Gastroesophageal sphincter (tissue), 4 donors: ENCODE measurements at regions not wholly inside any gene's neighbourhood (a gene's known extent, or its start where the extent isn't known, plus 50 kb on each side); places are given as distances from the start of the nearest gene placed in this dataset.

Source experiments
- ATAC-seq: fragments of 150-250 bp; one replicate; pipeline ENCODE4 v1.9.1; 2016; ENCODE audit warnings: mild to moderate bottlenecking, moderate library complexity
- H3K27ac ChIP-seq, 4 donors: fragments of 200-600 bp; sonication (generic) in 3 of 4; 1 replicate in 3 of 4; 2 replicates in 1 of 4; pipeline ENCODE4 v1.5.1; 2016 to 2019
- H3K27me3 ChIP-seq: fragments of 200-600 bp; sonication (generic); one replicate; pipeline ENCODE4 v1.5.1; 2019
- H3K36me3 ChIP-seq, 2 donors: fragments of 200-600 bp; sonication (generic); one replicate each; pipeline ENCODE4 v1.5.1; 2019; ENCODE audit warnings: control low read depth in 1 of 2
- H3K4me1 ChIP-seq, 3 donors: fragments of 200-600 bp; sonication (generic); 1 replicate in 2 of 3; 2 replicates in 1 of 3; pipeline ENCODE4 v1.5.1; 2016 to 2019; ENCODE audit warnings: control low read depth in 2 of 3
- H3K4me3 ChIP-seq, 2 donors: fragments of 200-600 bp; sonication (generic); one replicate each; pipeline ENCODE4 v1.5.1; 2019; ENCODE audit warnings: mild to moderate bottlenecking in 1 of 2, moderate library complexity in 1 of 2
- H3K9me3 ChIP-seq, 3 donors: fragments of 200-600 bp; sonication (generic); one replicate each; pipeline ENCODE4 v1.5.1; 2017 to 2019; ENCODE audit warnings: control low read depth in 2 of 3
- EP300 ChIP-seq: sonication (generic); formaldehyde crosslinking; IDR thresholded peaks from one replicate; pipeline ENCODE4 v1.6.1; 2017; ENCODE audit warnings: antibody characterized with exemption, mild to moderate bottlenecking
- POLR2A ChIP-seq, 2 donors: fragments of 450-650 bp; IDR thresholded peaks; one replicate each; pipeline ENCODE4 v1.6.1; 2017; ENCODE audit warnings: antibody characterized with exemption in 2 of 2, mild to moderate bottlenecking in 2 of 2, moderate library complexity in 1 of 2
- POLR2AphosphoS5 ChIP-seq: sonication (generic); formaldehyde crosslinking; IDR thresholded peaks from one replicate; pipeline ENCODE4 v1.6.1; 2017; ENCODE audit warnings: antibody characterized with exemption
- WGBS, 2 donors: methylation state at CpG; one replicate each; pipeline ENCODE4 v1.1.5; 2018; ENCODE audit warnings: low coverage in 1 of 2; 5-methylcytosine and 5-hydroxymethylcytosine counted together
- TF ChIP-seq, protein P1 (sequence below), 4 experiments: fragments of 200-600 bp in 2 of 4; fragments of 450-650 bp in 2 of 4; sonication (generic) in 1 of 4; IDR thresholded peaks; one replicate each; pipeline ENCODE4 v1.5.1; 2017 to 2019; ENCODE audit warnings: antibody characterized with exemption in 4 of 4, mild to moderate bottlenecking in 2 of 4, moderate library complexity in 2 of 4

DNA sequence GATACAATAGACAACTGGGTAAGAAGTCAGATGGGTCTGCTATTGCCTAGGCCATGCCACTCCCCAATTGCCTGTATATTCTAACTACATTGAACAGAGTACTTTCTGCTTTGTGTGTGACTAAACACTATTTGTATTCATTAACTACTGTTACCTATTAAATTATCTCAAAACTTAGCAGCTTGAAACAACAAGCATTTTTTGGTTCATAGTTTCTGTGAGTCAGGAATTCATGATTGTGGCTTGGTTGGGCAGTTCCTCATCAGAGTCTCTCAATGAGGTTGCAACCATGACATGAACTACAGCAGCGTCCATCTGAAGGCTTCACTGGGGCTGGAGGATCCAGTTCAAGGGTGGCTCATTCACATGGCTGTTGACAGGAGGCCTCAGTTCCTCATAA, 205.7 kb downstream of the EN1 start:
- H3K4me3 ChIP-seq = no peak overlapping the region
- 71% methylated on average over 1 of the region's 1 CpG; no CpG with 5 or more reads in 1 of the 2 donors for WGBS, 2 donors
- no peak for TF ChIP-seq POLR2A (IDR thresholded peaks at IDR 0.05)
- TF ChIP-seq EP300 = no peak
- TF ChIP-seq, protein P1, sequence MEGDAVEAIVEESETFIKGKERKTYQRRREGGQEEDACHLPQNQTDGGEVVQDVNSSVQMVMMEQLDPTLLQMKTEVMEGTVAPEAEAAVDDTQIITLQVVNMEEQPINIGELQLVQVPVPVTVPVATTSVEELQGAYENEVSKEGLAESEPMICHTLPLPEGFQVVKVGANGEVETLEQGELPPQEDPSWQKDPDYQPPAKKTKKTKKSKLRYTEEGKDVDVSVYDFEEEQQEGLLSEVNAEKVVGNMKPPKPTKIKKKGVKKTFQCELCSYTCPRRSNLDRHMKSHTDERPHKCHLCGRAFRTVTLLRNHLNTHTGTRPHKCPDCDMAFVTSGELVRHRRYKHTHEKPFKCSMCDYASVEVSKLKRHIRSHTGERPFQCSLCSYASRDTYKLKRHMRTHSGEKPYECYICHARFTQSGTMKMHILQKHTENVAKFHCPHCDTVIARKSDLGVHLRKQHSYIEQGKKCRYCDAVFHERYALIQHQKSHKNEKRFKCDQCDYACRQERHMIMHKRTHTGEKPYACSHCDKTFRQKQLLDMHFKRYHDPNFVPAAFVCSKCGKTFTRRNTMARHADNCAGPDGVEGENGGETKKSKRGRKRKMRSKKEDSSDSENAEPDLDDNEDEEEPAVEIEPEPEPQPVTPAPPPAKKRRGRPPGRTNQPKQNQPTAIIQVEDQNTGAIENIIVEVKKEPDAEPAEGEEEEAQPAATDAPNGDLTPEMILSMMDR (IDR thresholded peaks at IDR 0.05) = no peak
- no peak for TF ChIP-seq POLR2AphosphoS5

DNA sequence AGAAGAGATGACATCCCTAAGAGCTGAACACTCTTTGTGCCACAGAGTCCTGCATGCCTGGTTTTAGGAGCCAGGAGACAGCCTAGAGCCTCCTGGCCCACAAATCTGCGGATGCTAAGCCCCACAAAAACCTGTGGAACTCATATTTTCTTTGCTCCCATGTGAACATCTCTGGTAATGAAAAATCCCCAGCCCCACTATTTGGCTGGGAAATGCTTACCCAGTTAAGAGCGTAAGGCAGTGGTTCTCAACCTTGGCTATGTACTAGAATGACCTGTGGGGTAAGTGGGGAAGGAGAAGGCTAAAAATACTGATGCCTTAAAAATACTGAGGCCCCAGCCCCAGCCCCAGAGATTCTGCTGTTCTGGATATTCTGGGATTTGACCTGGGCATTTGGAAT, 208.1 kb downstream of the EN1 start:
- Histone ChIP-seq H3K9me3 (peaks cover 0 to 9% (median 0%) of the 10 kb centered on the region in 3 donors), H3K36me3 (no peaks in the 10 kb centered on the region), H3K4me1 (no peaks in the 10 kb centered on the region), H3K27me3 (peaks cover 14% of the 10 kb centered on the region), H3K27ac (no peak overlapping the region), H3K4me3 (no peak overlapping the region)
- no peak for ATAC-seq
- TF ChIP-seq, protein P1 (IDR thresholded peaks at IDR 0.05) = no peak
- no peak for TF ChIP-seq POLR2AphosphoS5
- WGBS, 2 donors = 40 to 49% methylated on average over 1 to 2 of the region's 2 CpGs

More for the DNA sequence above, 205.7 kb downstream of the EN1 start:
- Histone ChIP-seq H3K27me3 (peaks cover 13% of the 10 kb centered on the region), H3K36me3 (no peaks in the 10 kb centered on the region), H3K9me3 (peaks cover 0 to 9% (median 0%) of the 10 kb centered on the region in 3 donors), H3K4me1 (no peaks in the 10 kb centered on the region), H3K27ac (no peak overlapping the region)
- no peak for ATAC-seq

DNA sequence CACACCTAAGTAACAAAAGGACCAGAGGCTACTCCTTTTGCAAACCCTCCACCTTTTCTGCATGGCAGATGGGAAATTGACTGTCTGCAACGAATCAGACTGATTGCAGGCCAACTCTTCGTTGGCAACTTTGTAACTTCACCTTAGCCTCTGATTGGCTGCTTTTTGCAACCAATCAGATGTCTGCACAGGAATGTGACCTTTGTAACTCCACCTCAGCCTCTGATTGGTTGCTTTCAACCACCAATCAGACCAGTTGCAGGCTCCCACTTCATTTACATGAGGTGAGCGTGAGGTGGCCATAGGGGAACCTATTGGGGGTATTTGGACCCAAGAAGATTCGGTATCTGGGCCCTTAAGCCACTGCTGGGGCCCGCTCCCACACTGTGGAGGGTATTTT, 209.0 kb downstream of the EN1 start:
- H3K4me3 ChIP-seq = no peak overlapping the region

DNA sequence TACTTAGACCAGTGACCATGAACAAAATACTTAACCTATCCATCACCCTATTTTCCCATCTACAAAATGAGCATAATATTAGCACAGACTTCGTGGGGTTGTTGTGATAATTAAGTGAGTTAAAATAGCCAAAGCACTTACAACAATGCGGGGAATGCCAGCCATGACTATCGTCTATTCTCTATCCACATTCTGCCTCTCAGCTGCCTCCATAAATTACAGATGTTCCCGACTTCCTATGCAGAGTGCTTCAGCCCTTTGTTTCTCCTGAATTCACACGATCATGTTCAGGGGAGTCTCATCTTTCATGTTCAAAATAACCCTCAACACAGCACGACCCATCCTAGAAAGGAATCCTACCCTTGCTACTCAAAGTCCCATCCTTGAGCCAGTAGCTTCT, 211.6 kb downstream of the EN1 start:
- 14 to 39% methylated on average over 5 to 6 of the region's 6 CpGs for WGBS, 2 donors
- TF ChIP-seq POLR2AphosphoS5 (no peak), EP300 (no peak), POLR2A (IDR thresholded peaks at IDR 0.05) (no peak)
- TF ChIP-seq, protein P1 (IDR thresholded peaks at IDR 0.05) = no peak

More for the DNA sequence above, 209.0 kb downstream of the EN1 start:
- H3K27me3 ChIP-seq = peaks cover 21% of the 10 kb centered on the region
- peaks cover 0 to 9% (median 0%) of the 10 kb centered on the region in 3 donors for H3K9me3 ChIP-seq
- H3K36me3 ChIP-seq = no peaks in the 10 kb centered on the region
- WGBS, 2 donors = 64 to 73% methylated on average over 2 to 5 of the region's 5 CpGs
- no peak for ATAC-seq
- TF ChIP-seq POLR2A (IDR thresholded peaks at IDR 0.05) = no peak
- no peak for TF ChIP-seq EP300
- TF ChIP-seq, protein P1 (IDR thresholded peaks at IDR 0.05) = no peak
- no peak for TF ChIP-seq POLR2AphosphoS5
- H3K4me1 ChIP-seq = no peaks in the 10 kb centered on the region
- no peak overlapping the region for H3K27ac ChIP-seq

DNA sequence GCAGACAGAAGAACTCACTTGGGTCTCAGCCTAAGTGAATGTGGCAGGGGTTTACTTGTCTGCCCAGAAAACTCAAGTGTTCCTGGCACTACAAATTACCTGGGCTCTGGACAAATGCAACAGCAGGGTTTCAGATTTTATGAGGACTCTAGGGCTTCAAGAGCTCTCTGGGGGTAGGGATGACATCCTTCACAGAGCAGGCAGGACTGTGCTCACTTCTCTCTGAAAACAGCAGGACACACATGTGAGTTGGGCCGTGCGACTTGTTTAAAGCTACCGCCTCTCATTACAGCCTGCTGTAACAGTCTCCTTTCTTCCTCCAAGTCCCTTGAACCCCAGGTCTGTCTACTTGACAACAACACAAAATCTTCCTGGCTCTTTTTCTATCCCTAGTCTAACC, 212.6 kb downstream of the EN1 start:
- 54 to 70% methylated on average over 2 to 3 of the region's 3 CpGs for WGBS, 2 donors
- ATAC-seq = no peak

More for the DNA sequence above, 211.6 kb downstream of the EN1 start:
- no peak overlapping the region for H3K4me3 ChIP-seq
- H3K4me1 ChIP-seq = no peaks in the 10 kb centered on the region
- H3K27me3 ChIP-seq = peaks cover 29% of the 10 kb centered on the region
- no peak overlapping the region for H3K27ac ChIP-seq
- peaks cover 0 to 9% (median 0%) of the 10 kb centered on the region in 3 donors for H3K9me3 ChIP-seq
- ATAC-seq = no peak
- no peaks in the 10 kb centered on the region for H3K36me3 ChIP-seq

More for the DNA sequence above, 212.6 kb downstream of the EN1 start:
- no peak overlapping the region for H3K4me3 ChIP-seq
- peaks cover 0 to 9% (median 0%) of the 10 kb centered on the region in 3 donors for H3K9me3 ChIP-seq
- H3K27me3 ChIP-seq = peaks cover 29% of the 10 kb centered on the region
- no peak overlapping the region for H3K27ac ChIP-seq
- H3K4me1 ChIP-seq = no peaks in the 10 kb centered on the region
- H3K36me3 ChIP-seq = no peaks in the 10 kb centered on the region
- TF ChIP-seq, protein P1 (IDR thresholded peaks at IDR 0.05) = no peak
- TF ChIP-seq POLR2A (IDR thresholded peaks at IDR 0.05) = no peak
- no peak for TF ChIP-seq EP300
- no peak for TF ChIP-seq POLR2AphosphoS5
